Kidney (tissue), 13 donors: ENCODE measurements at regions not wholly inside any gene's neighbourhood (a gene's known extent, or its start where the extent isn't known, plus 50 kb on each side); places are given as distances from the start of the nearest gene placed in this dataset.

ENCODE experiments used
- DNase-seq, 5 donors: peaks; one replicate each; pipeline ENCODE4 v3.0.0-alpha.2; 2013 to 2020
- FAIRE-seq: peaks from 2 replicates; lab custom pipeline; 2012; peaks lifted over from hg19 to GRCh38; lab: Jason Lieb, UNC
- H3K27ac ChIP-seq, 2 donors: one replicate each; pipeline ENCODE4 v1.7.0; 2013; ENCODE audit warnings: low read depth in 2 of 2, low read length in 2 of 2, inconsistent platforms in 1 of 2
- H3K27me3 ChIP-seq: one replicate; pipeline ENCODE4 v1.7.1; 2013; ENCODE audit warnings: low read length, inconsistent platforms; ENCODE audit not compliant: control insufficient read depth, insufficient read depth
- H3K36me3 ChIP-seq, 3 donors: one replicate each; pipeline versions ENCODE4 v1.7.0 to v1.7.1; 2013; ENCODE audit warnings: low read length in 3 of 3, control low read depth in 1 of 3, inconsistent platforms in 1 of 3; ENCODE audit not compliant: insufficient read depth in 3 of 3, control insufficient read depth in 2 of 3
- H3K4me1 ChIP-seq, 3 donors: one replicate each; pipeline versions ENCODE4 v1.7.0 to v1.7.1; 2013; ENCODE audit warnings: low read length in 3 of 3, inconsistent platforms in 1 of 3, low read depth in 1 of 3; ENCODE audit not compliant: control insufficient read depth in 2 of 3, insufficient read depth in 2 of 3
- H3K4me3 ChIP-seq, 3 donors: one replicate each; pipeline versions ENCODE4 v1.7.0 to v1.8.1; 2013; ENCODE audit warnings: low read length in 3 of 3, control low read depth in 1 of 3, inconsistent platforms in 1 of 3
- H3K9ac ChIP-seq, 3 donors: one replicate each; pipeline versions ENCODE4 v1.7.0 to v1.7.1; 2013; ENCODE audit warnings: low read length in 3 of 3, control low read depth in 1 of 3, inconsistent platforms in 1 of 3
- H3K9me3 ChIP-seq, 3 donors: one replicate each; pipeline versions ENCODE4 v1.7.0 to v1.7.1; 2013; ENCODE audit warnings: low read length in 3 of 3, control low read depth in 1 of 3, inconsistent platforms in 1 of 3; ENCODE audit not compliant: control insufficient read depth in 2 of 3, insufficient read depth in 1 of 3
- CTCF ChIP-seq: IDR thresholded peaks from 3 replicates; pipeline ENCODE4 v1.5.1; 2012; ENCODE audit warnings: mild to moderate bottlenecking, moderate library complexity, borderline replicate concordance; ENCODE audit not compliant: insufficient read depth; ENCODE audit errors: extremely low read depth
- intact Hi-C: fragments of 100-400 bp; cut with DNase I; formaldehyde crosslinking; loops from one replicate; pipeline ENCODE4 v1.11.1; 2022
- donor health status: control.
- donor health status: control.
- donor health status: control.
- donor health status: control.
- donor health status: control.
- donor health status: DM: yes; HTN: yes; CAD: no.
- donor health status: Normal renal cell carcinoma (clear cell type).

GRCh38 chr12:23005387-23005786 lies 380.4 kb downstream of the ETNK1 start:
- DNase-seq: no peak
- Histone ChIP-seq H3K9me3 (no peaks in the 10 kb centered on the region), H3K36me3 (no peaks in the 10 kb centered on the region), H3K4me3 (no peak overlapping the region), H3K9ac (no peak overlapping the region), H3K4me1 (peaks cover 0 to 4% (median 0%) of the 10 kb centered on the region in 3 donors), H3K27me3 (no peaks in the 10 kb centered on the region), H3K27ac (no peak overlapping the region)
- no peak for FAIRE-seq
- intact Hi-C loops: no loop called here
- TF ChIP-seq CTCF: no peak

GRCh38 chr12:23006413-23006812 lies 381.4 kb downstream of the ETNK1 start:
- no peak for TF ChIP-seq CTCF
- Histone ChIP-seq H3K27me3 (no peaks in the 10 kb centered on the region), H3K36me3 (no peaks in the 10 kb centered on the region), H3K9ac (no peak overlapping the region), H3K9me3 (no peaks in the 10 kb centered on the region), H3K4me3 (no peak overlapping the region), H3K27ac (no peak overlapping the region), H3K4me1 (peaks cover 0 to 4% (median 0%) of the 10 kb centered on the region in 3 donors)
- intact Hi-C loops: no loop called here
- FAIRE-seq: no peak
- DNase-seq: peak in 1 of 5 donors; percentile 37

GRCh38 chr12:23008623-23009022 lies 383.7 kb downstream of the ETNK1 start:
- H3K4me3 ChIP-seq: no peak overlapping the region
- H3K4me1 ChIP-seq: peaks cover 0 to 4% (median 0%) of the 10 kb centered on the region in 3 donors
- no peaks in the 10 kb centered on the region for H3K9me3 ChIP-seq
- no peak overlapping the region for H3K9ac ChIP-seq
- no peaks in the 10 kb centered on the region for H3K27me3 ChIP-seq
- H3K27ac ChIP-seq: no peak overlapping the region
- intact Hi-C loops: no loop called here
- no peak for TF ChIP-seq CTCF
- FAIRE-seq: no peak
- no peaks in the 10 kb centered on the region for H3K36me3 ChIP-seq
- no peak for DNase-seq

- no peak overlapping the region for H3K27ac ChIP-seq
- no peak overlapping the region for H3K4me3 ChIP-seq
- no peaks in the 10 kb centered on the region for H3K36me3 ChIP-seq
- no peak overlapping the region for H3K9ac ChIP-seq
- H3K9me3 ChIP-seq: no peaks in the 10 kb centered on the region
- DNase-seq: peak in 1 of 5 donors; percentile 2
- no peak for TF ChIP-seq CTCF
- H3K27me3 ChIP-seq: no peaks in the 10 kb centered on the region
- FAIRE-seq: no peak
- no peaks in the 10 kb centered on the region for H3K4me1 ChIP-seq
- intact Hi-C loops: no loop called here
These were observed 389.8 kb downstream of the ETNK1 start for GRCh38 chr12:23014749-23015148.
